ENCODE measurements at regions not wholly inside any gene's neighbourhood (a gene's known extent, or its start where the extent isn't known, plus 50 kb on each side); places are given as distances from the start of the nearest gene placed in this dataset.

DNA sequence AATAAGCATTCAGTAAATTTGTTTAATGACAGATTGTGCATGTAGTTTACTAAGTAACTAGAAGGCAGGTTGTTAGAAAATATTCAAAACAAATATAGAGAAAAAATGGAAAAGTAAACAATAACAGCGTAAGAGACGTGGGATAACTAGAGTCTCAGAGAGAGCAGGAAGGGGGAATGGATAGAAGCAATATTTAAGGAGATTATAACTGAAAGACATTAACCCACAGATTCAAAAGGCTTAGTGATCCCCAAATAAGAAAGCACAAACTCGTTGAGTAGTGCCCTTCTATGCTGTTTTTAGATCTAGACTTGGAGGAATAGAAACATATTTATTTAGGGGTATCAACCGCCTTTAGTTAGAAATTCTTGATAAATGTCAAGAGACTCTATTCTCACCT is 169.7 kb upstream of the RGS6 start:
- Histone ChIP-seq H3K9ac (ENCODE audit: low read length) (no peak overlapping the region), H3F3A (ENCODE audit: insufficient read depth) (no peaks in the 10 kb centered on the region), H3K36me3 (ENCODE audit: low read length) (no peaks in the 10 kb centered on the region), H3K4me3 (ENCODE audit: insufficient read depth, low read length, poor library complexity, severe bottlenecking) (no peak overlapping the region), H3K27ac (ENCODE audit: low read depth, low read length) (no peak overlapping the region), H3K9me3 (ENCODE audit: insufficient read depth, low read length) (no peaks in the 10 kb centered on the region), H2AFZ (ENCODE audit: low read depth, low read length, severe bottlenecking) (no peak overlapping the region), H3K4me2 (ENCODE audit: low read depth, low read length, poor library complexity, severe bottlenecking) (no peak overlapping the region), H4K20me1 (ENCODE audit: low read depth, low read length) (no peaks in the 10 kb centered on the region), H3K79me2 (ENCODE audit: insufficient read depth, low read length) (no peaks in the 10 kb centered on the region), H3K9me2 (replicated peaks; ENCODE audit: insufficient read depth, low read length) (no peaks in the 10 kb centered on the region), H3K27me3 (ENCODE audit: low read length) (no peaks in the 10 kb centered on the region)
- TF ChIP-seq EZH2phosphoT487 (conservative IDR thresholded peaks at IDR 0.05; ENCODE audit: low read length), result no peak
- TF ChIP-seq, protein P1, sequence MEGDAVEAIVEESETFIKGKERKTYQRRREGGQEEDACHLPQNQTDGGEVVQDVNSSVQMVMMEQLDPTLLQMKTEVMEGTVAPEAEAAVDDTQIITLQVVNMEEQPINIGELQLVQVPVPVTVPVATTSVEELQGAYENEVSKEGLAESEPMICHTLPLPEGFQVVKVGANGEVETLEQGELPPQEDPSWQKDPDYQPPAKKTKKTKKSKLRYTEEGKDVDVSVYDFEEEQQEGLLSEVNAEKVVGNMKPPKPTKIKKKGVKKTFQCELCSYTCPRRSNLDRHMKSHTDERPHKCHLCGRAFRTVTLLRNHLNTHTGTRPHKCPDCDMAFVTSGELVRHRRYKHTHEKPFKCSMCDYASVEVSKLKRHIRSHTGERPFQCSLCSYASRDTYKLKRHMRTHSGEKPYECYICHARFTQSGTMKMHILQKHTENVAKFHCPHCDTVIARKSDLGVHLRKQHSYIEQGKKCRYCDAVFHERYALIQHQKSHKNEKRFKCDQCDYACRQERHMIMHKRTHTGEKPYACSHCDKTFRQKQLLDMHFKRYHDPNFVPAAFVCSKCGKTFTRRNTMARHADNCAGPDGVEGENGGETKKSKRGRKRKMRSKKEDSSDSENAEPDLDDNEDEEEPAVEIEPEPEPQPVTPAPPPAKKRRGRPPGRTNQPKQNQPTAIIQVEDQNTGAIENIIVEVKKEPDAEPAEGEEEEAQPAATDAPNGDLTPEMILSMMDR (IDR thresholded peaks at IDR 0.05; ENCODE audit: insufficient read depth, low read length, poor library complexity, severe bottlenecking), result no peak

DNA sequence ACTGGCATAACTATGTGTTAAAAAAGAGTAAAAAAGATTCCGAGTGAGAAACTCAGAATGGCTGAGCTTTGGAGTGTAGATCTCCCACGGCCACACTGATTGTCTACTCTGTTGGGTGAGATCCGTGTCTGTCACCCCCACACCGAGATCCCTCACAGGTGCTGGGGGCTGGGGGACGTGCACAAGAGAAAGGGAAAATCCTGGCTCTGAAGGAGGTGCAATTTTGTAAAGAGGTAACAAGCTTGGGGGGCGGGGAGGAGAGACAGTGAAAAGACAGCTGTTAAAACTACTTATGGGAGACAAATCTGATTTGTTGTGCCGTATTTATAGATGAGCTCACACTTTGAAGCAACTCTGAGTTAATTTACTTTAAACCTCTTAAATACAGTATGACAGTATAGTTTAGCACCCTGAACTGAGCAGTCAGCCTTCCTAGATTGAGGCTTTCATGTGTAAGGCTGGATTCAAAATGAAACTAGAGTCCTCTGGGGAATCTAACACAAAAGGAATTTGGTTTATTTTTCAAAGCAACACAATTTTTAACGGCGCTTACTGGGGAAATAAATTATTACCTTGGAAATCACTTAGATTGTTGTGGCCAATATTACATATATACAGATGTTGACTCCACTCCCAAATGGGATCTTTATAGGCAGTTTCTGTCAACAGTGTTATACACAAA is 167.4 kb upstream of the RGS6 start:
- no peaks in the 10 kb centered on the region for H3K36me3 ChIP-seq (ENCODE audit: low read length)
- H3K27ac ChIP-seq (ENCODE audit: low read depth, low read length), result no peak overlapping the region
- no peak overlapping the region for H3K4me3 ChIP-seq (ENCODE audit: insufficient read depth, low read length, poor library complexity, severe bottlenecking)
- no peak overlapping the region for H3K4me2 ChIP-seq (ENCODE audit: low read depth, low read length, poor library complexity, severe bottlenecking)
- no peaks in the 10 kb centered on the region for H3K9me3 ChIP-seq (ENCODE audit: insufficient read depth, low read length)
- no peak overlapping the region for H2AFZ ChIP-seq (ENCODE audit: low read depth, low read length, severe bottlenecking)
- no peaks in the 10 kb centered on the region for H3K9me2 ChIP-seq (replicated peaks; ENCODE audit: insufficient read depth, low read length)
- no peaks in the 10 kb centered on the region for H3F3A ChIP-seq (ENCODE audit: insufficient read depth)
- H3K27me3 ChIP-seq (ENCODE audit: low read length), result no peaks in the 10 kb centered on the region
- TF ChIP-seq, protein P1 (IDR thresholded peaks at IDR 0.05; ENCODE audit: insufficient read depth, low read length, poor library complexity, severe bottlenecking), result no peak
- no peak for TF ChIP-seq EZH2phosphoT487 (conservative IDR thresholded peaks at IDR 0.05; ENCODE audit: low read length)
- H3K9ac ChIP-seq (ENCODE audit: low read length), result no peak overlapping the region
- no peaks in the 10 kb centered on the region for H4K20me1 ChIP-seq (ENCODE audit: low read depth, low read length)
- H3K79me2 ChIP-seq (ENCODE audit: insufficient read depth, low read length), result no peaks in the 10 kb centered on the region

DNA sequence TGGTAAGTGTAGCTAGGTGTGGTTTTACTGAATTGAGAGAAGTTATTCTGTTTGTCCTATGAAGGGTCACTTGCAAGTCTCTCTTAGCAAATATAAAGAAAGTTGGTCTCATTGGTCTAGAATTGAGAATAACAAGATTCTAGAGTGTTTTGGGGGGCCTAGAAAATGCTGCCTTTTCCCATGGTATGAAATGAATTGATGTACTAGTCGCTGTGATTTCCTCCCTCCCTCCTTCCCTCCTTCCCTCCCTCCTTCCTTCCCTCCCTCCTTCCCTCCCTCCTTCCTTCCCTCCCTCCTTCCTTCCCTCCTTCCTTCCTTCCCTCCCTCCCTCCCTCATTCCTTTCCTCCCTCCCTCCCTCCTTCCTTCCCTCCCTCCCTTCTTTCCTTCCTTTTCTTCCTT is 166.7 kb upstream of the RGS6 start:
- Histone ChIP-seq H3K9ac (ENCODE audit: low read length) (no peak overlapping the region), H3K4me2 (ENCODE audit: low read depth, low read length, poor library complexity, severe bottlenecking) (no peak overlapping the region), H3K9me2 (replicated peaks; ENCODE audit: insufficient read depth, low read length) (no peaks in the 10 kb centered on the region), H3K79me2 (ENCODE audit: insufficient read depth, low read length) (no peaks in the 10 kb centered on the region), H3K4me3 (ENCODE audit: insufficient read depth, low read length, poor library complexity, severe bottlenecking) (no peak overlapping the region), H3K36me3 (ENCODE audit: low read length) (no peaks in the 10 kb centered on the region), H2AFZ (ENCODE audit: low read depth, low read length, severe bottlenecking) (no peak overlapping the region), H3K9me3 (ENCODE audit: insufficient read depth, low read length) (no peaks in the 10 kb centered on the region), H4K20me1 (ENCODE audit: low read depth, low read length) (no peaks in the 10 kb centered on the region), H3K27me3 (ENCODE audit: low read length) (no peaks in the 10 kb centered on the region; the same call in 1 of the 2 replicates), H3K27ac (ENCODE audit: low read depth, low read length) (no peak overlapping the region), H3F3A (ENCODE audit: insufficient read depth) (no peaks in the 10 kb centered on the region)
- no peak for TF ChIP-seq EZH2phosphoT487 (conservative IDR thresholded peaks at IDR 0.05; ENCODE audit: low read length)
- TF ChIP-seq, protein P1 (IDR thresholded peaks at IDR 0.05; ENCODE audit: insufficient read depth, low read length, poor library complexity, severe bottlenecking), result no peak

Measured in SU-DHL-6 (cell line).